SK-N-SH (cell line): ENCODE measurements at regions not wholly inside any gene's neighbourhood (a gene's known extent, or its start where the extent isn't known, plus 50 kb on each side); places are given as distances from the start of the nearest gene placed in this dataset.

Experiments
- CTCF ChIA-PET: fragments of 300-600, 350-600 bp; formaldehyde crosslinking; extraction: SDS; loops from one replicate; lab custom pipeline; 2021; lab: Yijun Ruan, JAX
- POLR2A ChIA-PET: fragments of 350-600 bp; sonication (Branson Sonifier 250); formaldehyde crosslinking; extraction: SDS; loops from one replicate; lab custom pipeline; 2020; ENCODE audit warnings: antibody characterized with exemption, inconsistent platforms; lab: Yijun Ruan, JAX
- DNase-seq: peaks from one replicate; pipeline ENCODE4 v3.0.0; 2012
- H2AFZ ChIP-seq: fragments of 200-600 bp; sonication (generic); 2 replicates; pipeline ENCODE4 v1.8.1; 2016; ENCODE audit warnings: antibody characterized with exemption, mild to moderate bottlenecking, low read depth
- H3F3A ChIP-seq: fragments of 200-600 bp; sonication (generic); replicated peaks from 2 replicates; pipeline ENCODE3; 2016; ENCODE audit warnings: antibody characterized with exemption, mild to moderate bottlenecking; ENCODE audit not compliant: insufficient read depth
- H3K27ac ChIP-seq, 2 experiments: fragments of 200-500 bp in 1 of 2; fragments of 200-600 bp in 1 of 2; sonication (Bioruptor generic) in 1 of 2; sonication (generic), shearing (Covaris generic) in 1 of 2; 2 replicates each; pipeline versions ENCODE4 v1.5.1 to v1.6.1; 2014 to 2016; ENCODE audit warnings: low read depth in 2 of 2, inconsistent platforms in 1 of 2, low read length in 1 of 2, mild to moderate bottlenecking in 1 of 2, mixed read lengths in 1 of 2
- H3K27me3 ChIP-seq: fragments of 200-600 bp; sonication (generic), shearing (Covaris generic); 2 replicates; pipeline ENCODE4 v1.6.1; 2016; ENCODE audit warnings: mixed run types; ENCODE audit not compliant: insufficient read depth
- H3K36me3 ChIP-seq, 2 experiments: fragments of 200-500 bp in 1 of 2; fragments of 200-600 bp in 1 of 2; sonication (Bioruptor generic) in 1 of 2; sonication (generic) in 1 of 2; replicated peaks in 1 of 2; 2 replicates each; pipeline versions ENCODE3 to v1.5.1; 2014 to 2016; ENCODE audit warnings: low read length in 1 of 2, mild to moderate bottlenecking in 1 of 2; ENCODE audit not compliant: insufficient read depth in 2 of 2, control insufficient read depth in 1 of 2
- H3K4me1 ChIP-seq, 2 experiments: fragments of 200-500 bp in 1 of 2; fragments of 200-600 bp in 1 of 2; sonication (Bioruptor generic) in 1 of 2; sonication (generic), shearing (Covaris generic) in 1 of 2; 2 replicates each; pipeline versions ENCODE4 v1.5.1 to v1.6.1; 2014 to 2016; ENCODE audit warnings: low read depth in 1 of 2, low read length in 1 of 2, mixed run types in 1 of 2; ENCODE audit not compliant: insufficient read depth in 2 of 2, control insufficient read depth in 1 of 2
- H3K4me2 ChIP-seq: fragments of 200-600 bp; sonication (generic), shearing (Covaris generic); 2 replicates; pipeline ENCODE4 v1.6.1; 2017; ENCODE audit warnings: mixed run types
- H3K4me3 ChIP-seq, 2 experiments: fragments of 200-500 bp in 1 of 2; fragments of 200-600 bp in 1 of 2; sonication (Bioruptor generic) in 1 of 2; sonication (generic), shearing (Covaris generic) in 1 of 2; 2 replicates each; pipeline versions ENCODE4 v1.5.1 to v1.8.1; 2014 to 2016; ENCODE audit warnings: low read depth in 2 of 2, inconsistent platforms in 1 of 2, low read length in 1 of 2, mild to moderate bottlenecking in 1 of 2, mixed read lengths in 1 of 2, moderate library complexity in 1 of 2
- H3K79me2 ChIP-seq: fragments of 200-600 bp; sonication (generic); 2 replicates; pipeline ENCODE4 v1.8.1; 2017; ENCODE audit warnings: mild to moderate bottlenecking; ENCODE audit not compliant: insufficient read depth
- H3K9ac ChIP-seq: fragments of 200-600 bp; sonication (generic); 2 replicates; pipeline ENCODE4 v1.6.1; 2017; ENCODE audit warnings: mixed run types
- H3K9me2 ChIP-seq: fragments of 200-600 bp; sonication (generic); 2 replicates; pipeline ENCODE4 v1.6.1; 2017; ENCODE audit warnings: mixed run types
- H3K9me3 ChIP-seq: fragments of 200-600 bp; sonication (generic); 2 replicates; pipeline ENCODE4 v1.6.1; 2017; ENCODE audit warnings: mixed run types, mild to moderate bottlenecking, moderate library complexity
- H4K20me1 ChIP-seq: fragments of 200-600 bp; sonication (generic); 2 replicates; pipeline ENCODE4 v1.6.1; 2017; ENCODE audit warnings: mild to moderate bottlenecking, mixed run types; ENCODE audit not compliant: insufficient read depth
- CHD2 ChIP-seq: fragments of 150-350 bp; IDR thresholded peaks from 2 replicates; pipeline ENCODE4 v1.6.1; 2018; ENCODE audit warnings: low read length; ENCODE audit not compliant: partially characterized antibody
- ELF1 ChIP-seq: IDR thresholded peaks from 2 replicates; pipeline ENCODE4 v1.4.0; 2012
- FOXJ3 ChIP-seq: sonication (generic); formaldehyde crosslinking; IDR thresholded peaks from 2 replicates; pipeline ENCODE4 v1.5.1; 2020; ENCODE audit warnings: mild to moderate bottlenecking, missing genetic modification reagents
- FOXM1 ChIP-seq: IDR thresholded peaks from 2 replicates; pipeline ENCODE4 v1.4.0; 2012; ENCODE audit warnings: low read depth, mild to moderate bottlenecking
- IRF3 ChIP-seq: fragments of 150-350 bp; IDR thresholded peaks from 2 replicates; pipeline ENCODE4 v1.6.1; 2016; ENCODE audit warnings: mild to moderate bottlenecking, low read depth, low read length
- JUND ChIP-seq: IDR thresholded peaks from 2 replicates; pipeline ENCODE4 v1.4.0; 2012
- MXI1 ChIP-seq: IDR thresholded peaks from 2 replicates; pipeline ENCODE4 v1.6.1; 2012; ENCODE audit warnings: mild to moderate bottlenecking, low read depth, low read length, improper control_type of control experiment
- PBX3 ChIP-seq: IDR thresholded peaks from 2 replicates; pipeline ENCODE4; 2012
- RAD21 ChIP-seq: IDR thresholded peaks from 2 replicates; pipeline ENCODE4 v1.6.1; 2012; ENCODE audit warnings: mild to moderate bottlenecking, low read length
- SMC3 ChIP-seq: IDR thresholded peaks from 2 replicates; pipeline ENCODE4 v1.6.1; 2012; ENCODE audit warnings: low read depth, low read length, improper control_type of control experiment
- TAF1 ChIP-seq: IDR thresholded peaks from 2 replicates; pipeline ENCODE4 v1.6.1; 2012; ENCODE audit warnings: low read depth, mild to moderate bottlenecking, low read length, moderate library complexity, borderline replicate concordance
- TCF12 ChIP-seq: IDR thresholded peaks from 2 replicates; pipeline ENCODE4 v1.4.0; 2012
- TEAD4 ChIP-seq: IDR thresholded peaks from 2 replicates; pipeline ENCODE4 v1.4.0; 2012; ENCODE audit warnings: mild to moderate bottlenecking, borderline replicate concordance; ENCODE audit not compliant: insufficient read depth
- USF1 ChIP-seq: IDR thresholded peaks from 2 replicates; pipeline ENCODE4 v1.4.0; 2012; ENCODE audit warnings: low read depth, borderline replicate concordance
- USF2 ChIP-seq: fragments of 150-350 bp; IDR thresholded peaks from 2 replicates; pipeline ENCODE4 v1.6.1; 2017; ENCODE audit warnings: antibody characterized with exemption, low read length, low read depth, borderline replicate concordance
- WGBS: methylation state at CpG from one replicate; pipeline ENCODE4 v1.1.6; 2017; ENCODE audit warnings: low lambda C conversion rate; 5-methylcytosine and 5-hydroxymethylcytosine counted together

- Histone ChIP-seq H4K20me1 (no peaks in the 10 kb centered on the region), H3K9me3 (no peaks in the 10 kb centered on the region), H3K79me2 (no peaks in the 10 kb centered on the region), H3K4me2 (no peak overlapping the region), H3K4me3 (no peak overlapping the region), H3K9ac (no peak overlapping the region), H3K36me3 (no peaks in the 10 kb centered on the region), H3K27me3 (no peaks in the 10 kb centered on the region), H3K27ac (no peak overlapping the region), H3K4me1 (no peaks in the 10 kb centered on the region), H3K9me2 (no peaks in the 10 kb centered on the region), H2AFZ (no peak overlapping the region), H3F3A (no peaks in the 10 kb centered on the region)
- ChIA-PET POLR2A (no interaction called here), CTCF (no interaction called here)
- DNase-seq = no peak
- TF ChIP-seq TCF12 = no peak
- no peak for TF ChIP-seq PBX3
- TF ChIP-seq SMC3 = no peak
- no peak for TF ChIP-seq TEAD4
- TF ChIP-seq FOXM1 = no peak
- TF ChIP-seq RAD21 = no peak
- no peak for TF ChIP-seq USF1
- TF ChIP-seq IRF3 = no peak
- TF ChIP-seq JUND = no peak
- TF ChIP-seq USF2 = no peak
- no peak for TF ChIP-seq ELF1
- TF ChIP-seq MXI1 = no peak
- TF ChIP-seq TAF1 = no peak
- WGBS = 27% methylated on average over 6 of the region's 6 CpGs
Observed at GRCh38 chr16:8292271-8292670, 298.0 kb downstream of the TMEM114 start.

- Histone ChIP-seq H3K4me3 (no peak overlapping the region), H3K4me1 (no peaks in the 10 kb centered on the region), H3K79me2 (no peaks in the 10 kb centered on the region), H3K27me3 (no peaks in the 10 kb centered on the region), H3K9me3 (no peaks in the 10 kb centered on the region), H3K9ac (no peak overlapping the region), H3K9me2 (no peaks in the 10 kb centered on the region), H3F3A (no peaks in the 10 kb centered on the region), H3K36me3 (no peaks in the 10 kb centered on the region), H4K20me1 (no peaks in the 10 kb centered on the region), H2AFZ (no peak overlapping the region), H3K27ac (no peak overlapping the region), H3K4me2 (no peak overlapping the region)
- whole genome bisulfite sequencing = 2% methylated on average over 2 of the region's 2 CpGs
- ChIA-PET CTCF (no interaction called here), POLR2A (no interaction called here)
- TF ChIP-seq FOXJ3 (no peak), CHD2 (no peak)
- DNase-seq = no peak
Observed at GRCh38 chr16:8286348-8286747, 304.0 kb downstream of the TMEM114 start.
